ENCODE measurements at regions not wholly inside any gene's neighbourhood (a gene's known extent, or its start where the extent isn't known, plus 50 kb on each side); places are given as distances from the start of the nearest gene placed in this dataset.

- no peak overlapping the region for H2BK5ac ChIP-seq (ENCODE audit: low read depth, low read length, poor library complexity)
- H2AK5ac ChIP-seq (ENCODE audit: low read length), result no peak overlapping the region
- H2BK12ac ChIP-seq (ENCODE audit: low read length), result no peak overlapping the region
- no peak overlapping the region for H2BK120ac ChIP-seq (ENCODE audit: insufficient read depth, low read length, poor library complexity)
- H3K4me2 ChIP-seq (ENCODE audit: low read length), result no peak overlapping the region
- no peak overlapping the region for H3K4ac ChIP-seq (ENCODE audit: low read depth, low read length)
- H4K91ac ChIP-seq (ENCODE audit: low read depth, low read length), result no peak overlapping the region
- no peaks in the 10 kb centered on the region for H3K27me3 ChIP-seq (ENCODE audit: insufficient read depth, low read length)
- DNase-seq, result no peak
- H3K23ac ChIP-seq (ENCODE audit: low read length), result no peak overlapping the region
- no peak overlapping the region for H3K14ac ChIP-seq (ENCODE audit: low read length)
- H3K4me1 ChIP-seq (ENCODE audit: control insufficient read depth in 1 of 2, insufficient read depth in 2 of 2, low read length in 2 of 2), result peaks cover 3 to 5% of the 10 kb centered on the region in 2 experiments
- H3K79me2 ChIP-seq (ENCODE audit: control insufficient read depth, insufficient read depth, low read length, poor library complexity), result no peaks in the 10 kb centered on the region
- peak overlapping the region; percentile 22 for H3K9ac ChIP-seq (ENCODE audit: low read length)
- H3K36me3 ChIP-seq (ENCODE audit: control insufficient read depth in 1 of 2, insufficient read depth in 2 of 2, low read length in 2 of 2), result no peaks in the 10 kb centered on the region
- WGBS (ENCODE audit: extremely low coverage, insufficient coverage, insufficient read length), result no CpG with 5 or more reads among the region's 3 CpGs
- H2AFZ ChIP-seq (ENCODE audit: insufficient read depth, low read length, poor library complexity), result no peak overlapping the region
- H3K18ac ChIP-seq (ENCODE audit: low read length), result no peak overlapping the region
- H3K27ac ChIP-seq (ENCODE audit: low read depth, low read length), result no peak overlapping the region
- no peaks in the 10 kb centered on the region for H3K79me1 ChIP-seq (ENCODE audit: low read length)
- no peak overlapping the region for H4K8ac ChIP-seq (ENCODE audit: low read depth, low read length)
- H3K9me3 ChIP-seq (ENCODE audit: insufficient read depth, low read depth, low read length), result no peaks in the 10 kb centered on the region
- H4K12ac ChIP-seq (ENCODE audit: low read depth, low read length), result no peak overlapping the region
- H3K4me3 ChIP-seq (ENCODE audit: low read depth, low read length), result no peak overlapping the region
Observed at GRCh38 chr3:177335728-177336127, 138.4 kb upstream of the TBL1XR1 start.

- Histone ChIP-seq H3K18ac (ENCODE audit: low read length) (no peak overlapping the region), H2BK120ac (ENCODE audit: insufficient read depth, low read length, poor library complexity) (peak overlapping the region; percentile 33), H3K79me2 (ENCODE audit: control insufficient read depth, insufficient read depth, low read length, poor library complexity) (no peaks in the 10 kb centered on the region), H3K14ac (ENCODE audit: low read length) (no peak overlapping the region), H3K27me3 (ENCODE audit: insufficient read depth, low read length) (no peaks in the 10 kb centered on the region), H2BK5ac (ENCODE audit: low read depth, low read length, poor library complexity) (no peak overlapping the region), H4K8ac (ENCODE audit: low read depth, low read length) (no peak overlapping the region), H2AK5ac (ENCODE audit: low read length) (no peak overlapping the region), H3K4me2 (ENCODE audit: low read length) (no peak overlapping the region), H3K4me1 (ENCODE audit: control insufficient read depth in 1 of 2, insufficient read depth in 2 of 2, low read length in 2 of 2) (peaks cover 3 to 5% of the 10 kb centered on the region in 2 experiments), H3K27ac (ENCODE audit: low read depth, low read length) (no peak overlapping the region), H2BK12ac (ENCODE audit: low read length) (peak overlapping the region; percentile 49), H3K9me3 (ENCODE audit: insufficient read depth, low read depth, low read length) (no peaks in the 10 kb centered on the region), H4K12ac (ENCODE audit: low read depth, low read length) (no peak overlapping the region), H3K36me3 (ENCODE audit: control insufficient read depth in 1 of 2, insufficient read depth in 2 of 2, low read length in 2 of 2) (no peaks in the 10 kb centered on the region), H3K79me1 (ENCODE audit: low read length) (no peaks in the 10 kb centered on the region), H3K4me3 (ENCODE audit: low read depth, low read length) (no peak overlapping the region), H2AFZ (ENCODE audit: insufficient read depth, low read length, poor library complexity) (no peak overlapping the region), H3K23ac (ENCODE audit: low read length) (no peak overlapping the region), H3K9ac (ENCODE audit: low read length) (no peak overlapping the region), H4K91ac (ENCODE audit: low read depth, low read length) (no peak overlapping the region), H3K4ac (ENCODE audit: low read depth, low read length) (no peak overlapping the region)
- WGBS (ENCODE audit: extremely low coverage, insufficient coverage, insufficient read length), result no CpG with 5 or more reads among the region's 5 CpGs
- DNase-seq, result peak in 1 of 2 donors; percentile 36
Observed at GRCh38 chr3:177336873-177337450, 139.7 kb upstream of the TBL1XR1 start.

DNA sequence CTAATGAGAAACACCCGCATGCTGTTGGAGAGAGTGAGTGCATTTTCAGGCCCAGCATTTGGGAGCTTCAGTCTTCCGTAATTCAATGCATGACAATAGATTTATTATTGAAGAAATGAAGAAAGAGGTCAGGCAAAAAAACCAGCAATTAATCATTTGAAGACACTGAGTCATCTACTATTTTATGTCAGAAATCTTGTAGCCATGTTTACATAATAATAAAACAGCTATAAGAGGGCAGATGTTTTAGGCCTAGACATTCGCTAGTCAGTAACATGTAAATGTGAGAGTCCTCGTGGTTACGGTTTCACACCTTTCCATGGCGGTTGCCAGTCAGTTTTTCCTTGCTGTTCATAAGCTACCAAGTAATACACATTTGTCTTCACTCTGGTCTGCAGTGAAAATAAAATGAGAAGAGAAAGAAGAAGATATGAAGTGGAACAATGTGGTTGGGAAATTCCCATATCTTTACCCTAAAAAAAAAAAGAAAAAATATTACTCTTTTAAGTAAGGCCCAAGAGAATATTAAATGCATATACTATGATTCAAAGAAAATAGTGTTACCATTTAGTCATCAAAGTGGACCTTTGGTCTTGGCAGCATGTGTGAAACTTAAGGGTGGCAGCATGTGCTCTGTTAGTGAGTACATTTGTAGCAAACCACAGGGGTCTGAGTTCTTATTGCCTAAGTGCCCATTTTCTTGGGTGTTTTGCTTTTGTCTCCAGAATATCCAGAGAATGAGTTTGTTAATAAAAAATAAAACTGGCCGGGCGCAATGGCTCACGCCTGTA is 140.5 kb upstream of the TBL1XR1 start:
- no peak overlapping the region for H3K4me2 ChIP-seq (ENCODE audit: low read length)
- no peaks in the 10 kb centered on the region for H3K27me3 ChIP-seq (ENCODE audit: insufficient read depth, low read length)
- H3K9ac ChIP-seq (ENCODE audit: low read length), result no peak overlapping the region
- peak overlapping the region; percentile 11 for H4K91ac ChIP-seq (ENCODE audit: low read depth, low read length)
- no peak overlapping the region for H2BK120ac ChIP-seq (ENCODE audit: insufficient read depth, low read length, poor library complexity)
- H3K4me1 ChIP-seq (ENCODE audit: control insufficient read depth in 1 of 2, insufficient read depth in 2 of 2, low read length in 2 of 2), result peaks cover 3 to 5% of the 10 kb centered on the region in 2 experiments
- H2AFZ ChIP-seq (ENCODE audit: insufficient read depth, low read length, poor library complexity), result no peak overlapping the region
- H2BK5ac ChIP-seq (ENCODE audit: low read depth, low read length, poor library complexity), result no peak overlapping the region
- no peaks in the 10 kb centered on the region for H3K9me3 ChIP-seq (ENCODE audit: insufficient read depth, low read depth, low read length)
- no peak overlapping the region for H2BK12ac ChIP-seq (ENCODE audit: low read length)
- H3K23ac ChIP-seq (ENCODE audit: low read length), result no peak overlapping the region
- H3K4ac ChIP-seq (ENCODE audit: low read depth, low read length), result no peak overlapping the region
- no peak overlapping the region for H2AK5ac ChIP-seq (ENCODE audit: low read length)
- no peak overlapping the region for H4K8ac ChIP-seq (ENCODE audit: low read depth, low read length)
- no peak overlapping the region for H3K14ac ChIP-seq (ENCODE audit: low read length)
- no peak overlapping the region for H3K27ac ChIP-seq (ENCODE audit: low read depth, low read length)
- H3K79me2 ChIP-seq (ENCODE audit: control insufficient read depth, insufficient read depth, low read length, poor library complexity), result no peaks in the 10 kb centered on the region
- no peaks in the 10 kb centered on the region for H3K36me3 ChIP-seq (ENCODE audit: control insufficient read depth in 1 of 2, insufficient read depth in 2 of 2, low read length in 2 of 2)
- H3K18ac ChIP-seq (ENCODE audit: low read length), result no peak overlapping the region
- DNase-seq, result peak in 1 of 2 donors; percentile 27
- no peak overlapping the region for H4K12ac ChIP-seq (ENCODE audit: low read depth, low read length)
- no peak overlapping the region for H3K4me3 ChIP-seq (ENCODE audit: low read depth, low read length)
- H3K79me1 ChIP-seq (ENCODE audit: low read length), result no peaks in the 10 kb centered on the region
- no CpG with 5 or more reads among the region's 9 CpGs for WGBS (ENCODE audit: extremely low coverage, insufficient coverage, insufficient read length)

DNA sequence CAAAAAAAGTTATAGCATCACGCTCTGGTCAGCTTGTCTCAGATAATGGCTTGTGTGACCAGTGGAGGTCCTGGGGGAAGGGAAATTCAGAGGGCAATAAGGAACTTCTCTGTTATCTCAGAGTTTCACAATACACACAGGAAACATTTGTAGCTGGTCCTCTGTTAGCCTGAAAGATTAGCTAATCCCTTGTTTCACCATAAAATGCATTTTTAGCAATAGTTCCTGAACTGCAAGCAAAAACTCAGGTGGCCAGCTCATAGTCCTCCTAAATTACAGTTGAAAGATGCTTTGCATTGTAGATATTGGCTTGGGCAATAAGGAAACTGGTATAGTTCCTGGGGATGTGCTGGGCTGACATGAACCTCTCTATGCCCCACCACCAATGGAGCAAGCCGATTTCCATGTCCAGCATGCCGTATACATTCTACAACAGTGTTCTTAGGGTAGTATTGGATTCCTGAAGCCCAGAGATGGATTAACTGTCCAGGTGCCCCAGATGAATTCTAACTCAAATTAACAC is 141.5 kb upstream of the TBL1XR1 start:
- H2BK12ac ChIP-seq (ENCODE audit: low read length), result peak overlapping the region; percentile 67
- H3K4me2 ChIP-seq (ENCODE audit: low read length), result no peak overlapping the region
- H2BK120ac ChIP-seq (ENCODE audit: insufficient read depth, low read length, poor library complexity), result peak overlapping the region; percentile 68
- no CpG with 5 or more reads among the region's 3 CpGs for WGBS (ENCODE audit: extremely low coverage, insufficient coverage, insufficient read length)
- no peaks in the 10 kb centered on the region for H3K36me3 ChIP-seq (ENCODE audit: control insufficient read depth in 1 of 2, insufficient read depth in 2 of 2, low read length in 2 of 2)
- peaks cover 3 to 5% of the 10 kb centered on the region in 2 experiments for H3K4me1 ChIP-seq (ENCODE audit: control insufficient read depth in 1 of 2, insufficient read depth in 2 of 2, low read length in 2 of 2)
- no peak overlapping the region for H4K91ac ChIP-seq (ENCODE audit: low read depth, low read length)
- H3K4me3 ChIP-seq (ENCODE audit: low read depth, low read length), result no peak overlapping the region
- H4K12ac ChIP-seq (ENCODE audit: low read depth, low read length), result no peak overlapping the region
- no peak overlapping the region for H3K23ac ChIP-seq (ENCODE audit: low read length)
- no peak overlapping the region for H3K9ac ChIP-seq (ENCODE audit: low read length)
- no peak overlapping the region for H3K4ac ChIP-seq (ENCODE audit: low read depth, low read length)
- H3K27me3 ChIP-seq (ENCODE audit: insufficient read depth, low read length), result no peaks in the 10 kb centered on the region
- H3K27ac ChIP-seq (ENCODE audit: low read depth, low read length), result no peak overlapping the region
- H2AK5ac ChIP-seq (ENCODE audit: low read length), result no peak overlapping the region
- peak overlapping the region; percentile 56 for H4K8ac ChIP-seq (ENCODE audit: low read depth, low read length)
- H3K18ac ChIP-seq (ENCODE audit: low read length), result no peak overlapping the region
- H3K9me3 ChIP-seq (ENCODE audit: insufficient read depth, low read depth, low read length), result no peaks in the 10 kb centered on the region
- H3K79me1 ChIP-seq (ENCODE audit: low read length), result no peaks in the 10 kb centered on the region
- no peaks in the 10 kb centered on the region for H3K79me2 ChIP-seq (ENCODE audit: control insufficient read depth, insufficient read depth, low read length, poor library complexity)
- peak in 1 of 2 donors; percentile 78 for DNase-seq
- no peak overlapping the region for H2BK5ac ChIP-seq (ENCODE audit: low read depth, low read length, poor library complexity)
- H2AFZ ChIP-seq (ENCODE audit: insufficient read depth, low read length, poor library complexity), result no peak overlapping the region
- no peak overlapping the region for H3K14ac ChIP-seq (ENCODE audit: low read length)

Measured in trophoblast cell (in vitro differentiated cells and primary cell).